Heart right ventricle (tissue), 16 donors: ENCODE measurements at regions not wholly inside any gene's neighbourhood (a gene's known extent, or its start where the extent isn't known, plus 50 kb on each side); places are given as distances from the start of the nearest gene placed in this dataset.

Experiments used
- ATAC-seq, 8 donors: fragments of 200-7000 bp; cut with Tn5 transposase; one replicate each; pipeline ENCODE4 v1.9.1; 2020; ENCODE audit warnings: mild to moderate bottlenecking in 8 of 8, moderate library complexity in 8 of 8, moderate number of reproducible peaks in 1 of 8
- DNase-seq, 2 donors: peaks; one replicate each; pipeline ENCODE4 v3.0.0-alpha.2; 2020
- H3K27ac ChIP-seq, 10 donors: fragments of 200-600 bp; sonication (generic) in 2 of 10; one replicate each; pipeline versions ENCODE4 v1.5.0 to v1.8.0; 2020 to 2022; ENCODE audit warnings: mild to moderate bottlenecking in 3 of 10
- H3K27me3 ChIP-seq, 7 donors: fragments of 200-600 bp; one replicate each; pipeline ENCODE4 v1.8.0; 2021 to 2022; ENCODE audit warnings: mild to moderate bottlenecking in 2 of 7
- H3K36me3 ChIP-seq, 9 donors: fragments of 200-600 bp; sonication (generic) in 1 of 9; one replicate each; pipeline versions ENCODE4 v1.5.0 to v1.8.0; 2020 to 2022; ENCODE audit warnings: mild to moderate bottlenecking in 2 of 9
- H3K4me1 ChIP-seq, 9 donors: fragments of 200-600 bp; sonication (generic) in 1 of 9; one replicate each; pipeline versions ENCODE4 v1.5.0 to v1.8.0; 2020 to 2022; ENCODE audit warnings: mild to moderate bottlenecking in 4 of 9
- H3K4me3 ChIP-seq, 10 donors: fragments of 200-600 bp; sonication (generic) in 2 of 10; one replicate each; pipeline versions ENCODE4 v1.5.0 to v1.8.0; 2020 to 2022; ENCODE audit warnings: mild to moderate bottlenecking in 7 of 10, moderate library complexity in 2 of 10
- H3K9me3 ChIP-seq, 11 donors: fragments of 200-600 bp in 10 of 11; sonication (generic) in 2 of 11; one replicate each; pipeline versions ENCODE4 v1.5.0 to v1.8.0; 2013 to 2022; ENCODE audit warnings: mild to moderate bottlenecking in 2 of 11, control low read depth in 1 of 11, moderate library complexity in 1 of 11
- WGBS, 2 donors: extraction: QIAGEN DNeasy Blood & Tissue Kit; methylation state at CpG; one replicate each; pipeline ENCODE4 v1.1.7; 2013; ENCODE audit warnings: inconsistent platforms in 1 of 2; 5-methylcytosine and 5-hydroxymethylcytosine counted together
- intact Hi-C, 10 donors: fragments of 100-400 bp; cut with DNase I; formaldehyde crosslinking; loops; one replicate each; pipeline versions ENCODE4 v1.11.1 to v1.14.2; 2022
- TF ChIP-seq, protein P1 (sequence below), 9 donors: fragments of 200-600 bp; sonication (generic) in 2 of 9; IDR thresholded peaks; one replicate each; pipeline versions ENCODE4 v1.5.0 to v1.8.0; 2021 to 2022; ENCODE audit warnings: antibody characterized with exemption in 9 of 9, mild to moderate bottlenecking in 5 of 9, moderate library complexity in 1 of 9
- donor health status: Arrhythmogenic right ventricular cardiomyopathy.
- donor health status: ischemic (EF 13 %, LVEDD 7.1; RV severe dilation, severe dysfunction).
- donor health status: healthy with polysubstance abuse.
- donor health status: DM: no; HTN: yes; CAD: no.
- donor health status: DM: no; HTN: no; CAD: no.
- donor health status: ischemic (EF 25% LVEDD 6.9; RV normal size, moderate dysfunction).
- donor health status: ischemic (EF 25% LVEDD 5.7; RV mildly dilated, moderate dysfunction).
- donor health status: healthy.
- donor health status: DM: yes; HTN: yes; CAD: no.
- donor health status: Ischemic cardiomyopathy.
- donor health status: ischemic (EF 35%, LVEDD 5.7; RV mildly dilated, moderate dysfunction).
- donor health status: nonischemic (EF 11% LVEDD 7.7; RV severe dilation, severe dysfunction).
- donor health status: DM: yes; HTN: yes; CAD: no.
- donor health status: PGD.
- donor health status: ischemic (EF 29% LVEDD 5.4; RV normal size, mild dysfunction).
- donor health status: nonischemic (EF 23%, LVEDD 6.1; RV moderate dilation, normal function).

DNA sequence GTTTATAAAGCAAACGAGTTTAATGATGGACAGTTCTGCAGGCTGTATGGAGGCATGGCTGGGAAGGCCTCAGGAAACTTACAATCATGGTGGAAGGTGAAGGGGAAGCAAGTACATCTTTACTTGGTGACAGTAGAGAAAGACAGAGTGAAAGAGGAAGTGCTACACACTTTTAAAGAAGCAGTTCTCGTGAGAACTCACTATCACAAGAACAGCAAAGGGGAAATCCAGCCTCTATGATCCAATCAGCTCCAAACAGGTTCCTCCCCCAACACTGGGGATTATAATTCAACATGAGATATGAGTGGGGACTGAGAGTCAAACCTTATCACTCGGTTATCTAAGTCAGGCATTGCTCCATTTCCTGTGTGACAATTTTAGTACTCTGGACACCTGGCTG, 189.9 kb upstream of the CNTN1 start:
- no peak overlapping the region for H3K4me3 ChIP-seq

DNA sequence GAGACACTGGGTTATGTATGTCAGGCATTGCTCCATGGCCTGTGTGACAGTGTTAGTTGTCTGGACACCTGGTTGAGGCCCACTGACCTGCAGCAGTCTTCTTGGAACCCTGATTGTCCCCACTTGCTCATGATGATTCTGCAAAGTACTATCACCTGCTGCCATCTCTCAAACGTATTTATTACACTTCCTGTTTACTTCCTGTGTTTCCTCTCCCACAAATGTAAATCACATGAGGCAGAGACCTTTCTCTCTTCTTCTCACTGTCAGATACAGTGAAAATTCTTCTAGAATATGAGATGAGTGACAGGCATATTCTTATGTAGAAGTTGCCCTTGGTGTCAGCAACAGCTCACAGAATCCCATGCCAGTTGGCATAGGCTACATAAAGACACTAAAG, 186.9 kb upstream of the CNTN1 start:
- Histone ChIP-seq H3K27me3 (no peaks in the 10 kb centered on the region), H3K36me3 (no peaks in the 10 kb centered on the region), H3K9me3 (no peaks in the 10 kb centered on the region), H3K27ac (no peak overlapping the region), H3K4me1 (no peaks in the 10 kb centered on the region), H3K4me3 (no peak overlapping the region)
- TF ChIP-seq, protein P1, sequence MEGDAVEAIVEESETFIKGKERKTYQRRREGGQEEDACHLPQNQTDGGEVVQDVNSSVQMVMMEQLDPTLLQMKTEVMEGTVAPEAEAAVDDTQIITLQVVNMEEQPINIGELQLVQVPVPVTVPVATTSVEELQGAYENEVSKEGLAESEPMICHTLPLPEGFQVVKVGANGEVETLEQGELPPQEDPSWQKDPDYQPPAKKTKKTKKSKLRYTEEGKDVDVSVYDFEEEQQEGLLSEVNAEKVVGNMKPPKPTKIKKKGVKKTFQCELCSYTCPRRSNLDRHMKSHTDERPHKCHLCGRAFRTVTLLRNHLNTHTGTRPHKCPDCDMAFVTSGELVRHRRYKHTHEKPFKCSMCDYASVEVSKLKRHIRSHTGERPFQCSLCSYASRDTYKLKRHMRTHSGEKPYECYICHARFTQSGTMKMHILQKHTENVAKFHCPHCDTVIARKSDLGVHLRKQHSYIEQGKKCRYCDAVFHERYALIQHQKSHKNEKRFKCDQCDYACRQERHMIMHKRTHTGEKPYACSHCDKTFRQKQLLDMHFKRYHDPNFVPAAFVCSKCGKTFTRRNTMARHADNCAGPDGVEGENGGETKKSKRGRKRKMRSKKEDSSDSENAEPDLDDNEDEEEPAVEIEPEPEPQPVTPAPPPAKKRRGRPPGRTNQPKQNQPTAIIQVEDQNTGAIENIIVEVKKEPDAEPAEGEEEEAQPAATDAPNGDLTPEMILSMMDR (IDR thresholded peaks at IDR 0.05), result no peak
- intact Hi-C loops, result no loop called here
- DNase-seq, result no peak
- WGBS, 2 donors, result 14 to 29% methylated on average over 1 of the region's 1 CpG
- ATAC-seq, result no peak

More for the DNA sequence above, 189.9 kb upstream of the CNTN1 start:
- no peak for ATAC-seq
- Histone ChIP-seq H3K27ac (no peak overlapping the region), H3K9me3 (no peaks in the 10 kb centered on the region), H3K27me3 (no peaks in the 10 kb centered on the region), H3K36me3 (no peaks in the 10 kb centered on the region), H3K4me1 (no peaks in the 10 kb centered on the region)
- TF ChIP-seq, protein P1 (IDR thresholded peaks at IDR 0.05), result no peak
- intact Hi-C loops, result no loop called here
- DNase-seq, result no peak
- 49 to 52% methylated on average over 3 of the region's 3 CpGs for WGBS, 2 donors

DNA sequence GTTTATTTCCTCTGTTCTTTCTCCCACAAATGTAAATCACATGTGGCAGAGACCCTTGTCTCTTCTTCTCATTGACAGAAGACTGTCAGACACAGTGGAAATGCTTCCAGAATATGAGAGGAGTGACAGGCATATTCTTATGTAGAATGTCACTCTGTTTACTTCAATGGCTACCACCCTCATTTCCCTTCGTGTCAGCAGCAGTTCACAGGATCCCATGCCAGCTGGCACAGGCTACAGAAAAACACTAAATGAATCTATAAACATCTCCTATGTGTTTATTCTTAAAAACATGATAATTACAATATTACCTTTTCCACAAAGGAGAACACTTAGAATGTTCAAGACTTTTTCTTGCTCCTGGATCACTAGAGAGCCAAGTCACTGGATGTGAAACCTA, 183.8 kb upstream of the CNTN1 start:
- TF ChIP-seq, protein P1 (IDR thresholded peaks at IDR 0.05), result no peak
- Histone ChIP-seq H3K27me3 (no peaks in the 10 kb centered on the region), H3K27ac (no peak overlapping the region), H3K4me1 (no peaks in the 10 kb centered on the region), H3K4me3 (no peak overlapping the region), H3K36me3 (no peaks in the 10 kb centered on the region), H3K9me3 (no peaks in the 10 kb centered on the region)
- WGBS, 2 donors, result 27 to 29% methylated on average over 1 of the region's 1 CpG
- intact Hi-C loops, result no loop called here
- DNase-seq (no peak), ATAC-seq (no peak)

DNA sequence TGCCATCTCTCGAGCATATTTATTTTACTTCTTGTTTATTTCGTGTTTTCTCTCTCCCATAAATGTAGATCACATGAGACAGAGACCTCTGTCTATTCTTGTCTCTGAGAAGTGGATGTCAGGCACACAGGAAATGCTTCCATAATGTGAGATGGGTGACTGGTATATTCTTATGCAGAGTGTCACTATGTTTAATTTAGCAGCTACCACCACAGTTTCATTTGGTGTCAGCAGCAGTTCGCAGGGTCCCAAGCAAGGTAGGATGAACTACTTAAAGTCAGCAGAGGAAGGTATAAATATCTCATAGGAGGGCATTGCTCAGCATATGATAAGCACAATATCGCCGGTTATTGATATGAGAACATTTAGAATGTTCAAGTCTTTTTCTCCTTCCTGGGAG, 180.9 kb upstream of the CNTN1 start:
- WGBS, 2 donors, result 65 to 71% methylated on average over 5 of the region's 5 CpGs
- Histone ChIP-seq H3K27me3 (no peaks in the 10 kb centered on the region), H3K36me3 (no peaks in the 10 kb centered on the region), H3K4me1 (no peaks in the 10 kb centered on the region), H3K27ac (no peak overlapping the region), H3K9me3 (no peaks in the 10 kb centered on the region), H3K4me3 (no peak overlapping the region)
- intact Hi-C loops, result no loop called here
- TF ChIP-seq, protein P1 (IDR thresholded peaks at IDR 0.05), result no peak
- ATAC-seq (no peak), DNase-seq (no peak)
